ENCODE measurements at regions not wholly inside any gene's neighbourhood (a gene's known extent, or its start where the extent isn't known, plus 50 kb on each side); places are given as distances from the start of the nearest gene placed in this dataset.

- TF ChIP-seq CTCF (conservative IDR thresholded peaks at IDR 0.05; ENCODE audit: low read length) (no peak), EZH2phosphoT487 (IDR thresholded peaks at IDR 0.05; ENCODE audit: borderline replicate concordance, low read depth, low read length) (no peak)
Measured at GRCh38 chr5:3704661-3705060, 109.0 kb downstream of the IRX1 start.

Data from OCI-LY7 (cell line).